Heart left ventricle (tissue), 16 donors: ENCODE measurements at regions not wholly inside any gene's neighbourhood (a gene's known extent, or its start where the extent isn't known, plus 50 kb on each side); places are given as distances from the start of the nearest gene placed in this dataset.

ENCODE experiments used
- ATAC-seq, 4 donors: fragments of 200-7000 bp; cut with Tn5 transposase; one replicate each; pipeline ENCODE4 v1.9.1; 2020 to 2022; ENCODE audit warnings: moderate library complexity in 4 of 4, mild to moderate bottlenecking in 3 of 4, moderate number of reproducible peaks in 1 of 4
- DNase-seq, 5 donors: peaks; one replicate each; pipeline ENCODE4 v3.0.0-alpha.2; 2020
- H3K27ac ChIP-seq, 12 donors: fragments of 200-600 bp; sonication (generic) in 4 of 12; one replicate each; pipeline versions ENCODE4 v1.5.0 to v1.8.0; 2016 to 2022; ENCODE audit warnings: mild to moderate bottlenecking in 2 of 12
- H3K27me3 ChIP-seq, 9 donors: fragments of 200-600 bp; sonication (generic) in 2 of 9; one replicate each; pipeline versions ENCODE4 v1.5.1 to v1.8.0; 2016 to 2022; ENCODE audit warnings: mild to moderate bottlenecking in 3 of 9
- H3K36me3 ChIP-seq, 9 donors: fragments of 200-600 bp; sonication (generic) in 2 of 9; one replicate each; pipeline versions ENCODE4 v1.5.0 to v1.8.0; 2018 to 2022; ENCODE audit warnings: mild to moderate bottlenecking in 2 of 9
- H3K4me1 ChIP-seq, 12 donors: fragments of 200-600 bp; sonication (generic) in 4 of 12; one replicate each; pipeline versions ENCODE4 v1.5.0 to v1.8.0; 2016 to 2022; ENCODE audit warnings: mild to moderate bottlenecking in 3 of 12
- H3K4me3 ChIP-seq, 12 donors: fragments of 200-600 bp; sonication (generic) in 4 of 12; one replicate each; pipeline versions ENCODE4 v1.5.0 to v1.8.0; 2017 to 2022; ENCODE audit warnings: mild to moderate bottlenecking in 9 of 12, moderate library complexity in 4 of 12
- H3K9me3 ChIP-seq, 12 donors: fragments of 200-600 bp; sonication (generic) in 4 of 12; one replicate each; pipeline versions ENCODE4 v1.5.0 to v1.8.0; 2016 to 2022; ENCODE audit warnings: mild to moderate bottlenecking in 1 of 12
- CTCF ChIP-seq, 12 donors: fragments of 200-600 bp; sonication (generic) in 4 of 12; IDR thresholded peaks; one replicate each; pipeline versions ENCODE4 v1.5.0 to v1.8.0; 2018 to 2022; ENCODE audit warnings: antibody characterized with exemption in 12 of 12, mild to moderate bottlenecking in 5 of 12
- POLR2A ChIP-seq, 2 donors: fragments of 450-650 bp; IDR thresholded peaks; one replicate each; pipeline ENCODE4 v1.6.1; 2017; ENCODE audit warnings: antibody characterized with exemption in 2 of 2, mild to moderate bottlenecking in 2 of 2, moderate library complexity in 2 of 2
- WGBS, 4 donors: extraction: QIAGEN DNeasy Blood & Tissue Kit in 2 of 4; methylation state at CpG; one replicate each; pipeline versions ENCODE4 v1.1.5 to v1.1.7; 2013 to 2018; 5-methylcytosine and 5-hydroxymethylcytosine counted together
- intact Hi-C, 10 donors: fragments of 100-400 bp; cut with DNase I; formaldehyde crosslinking; loops; one replicate each; pipeline versions ENCODE4 v1.11.1 to v1.14.2; 2022
- donor health status: ischemic (EF 13 %, LVEDD 7.1; RV severe dilation, severe dysfunction).
- donor health status: healthy with polysubstance abuse.
- donor health status: DM: no; HTN: yes; CAD: no.
- donor health status: DM: no; HTN: no; CAD: no.
- donor health status: ischemic (EF 25% LVEDD 6.9; RV normal size, moderate dysfunction).
- donor health status: ischemic (EF 25% LVEDD 5.7; RV mildly dilated, moderate dysfunction).
- donor health status: healthy.
- donor health status: DM: yes; HTN: yes; CAD: no.
- donor health status: ischemic (EF 35%, LVEDD 5.7; RV mildly dilated, moderate dysfunction).
- donor health status: nonischemic (EF 11% LVEDD 7.7; RV severe dilation, severe dysfunction).
- donor health status: DM: yes; HTN: yes; CAD: no.
- donor health status: PGD.
- donor health status: ischemic (EF 29% LVEDD 5.4; RV normal size, mild dysfunction).
- donor health status: nonischemic (EF 23%, LVEDD 6.1; RV moderate dilation, normal function).

GRCh38 chr21:28794371-28794851, 198.3 kb downstream of the LTN1 start:
- peaks cover 0 to 11% (median 4%) of the 10 kb centered on the region in 12 donors for H3K4me1 ChIP-seq
- ATAC-seq, result no peak
- peak overlapping the region in 1 of 12 donors; percentile 33 for H3K27ac ChIP-seq
- TF ChIP-seq CTCF (IDR thresholded peaks at IDR 0.05) (no peak), POLR2A (IDR thresholded peaks at IDR 0.05) (no peak)
- intact Hi-C loops, result loop anchor here in 4 of 10 donors (5.0 to 10.0 kb wide), 5 partner anchors 47 to 1947 kb away; partner anchors contain the start of gene ADAMTS1 (in 1 of the 4)
- 25 to 43% (median 33%) methylated on average over 2 of the region's 2 CpGs for WGBS, 4 donors
- no peaks in the 10 kb centered on the region for H3K27me3 ChIP-seq
- no peak overlapping the region for H3K4me3 ChIP-seq
- no peak for DNase-seq
- H3K9me3 ChIP-seq, result no peaks in the 10 kb centered on the region
- H3K36me3 ChIP-seq, result no peaks in the 10 kb centered on the region

- intact Hi-C loops, result loop anchor here in 4 of 10 donors (1.0 to 10.0 kb wide), 7 partner anchors 46 to 1946 kb away; partner anchors contain the start of gene ADAMTS1 (in 1 of the 4)
- Histone ChIP-seq H3K4me3 (no peak overlapping the region), H3K9me3 (no peaks in the 10 kb centered on the region), H3K27me3 (no peaks in the 10 kb centered on the region), H3K4me1 (peaks cover 0 to 12% (median 5%) of the 10 kb centered on the region in 12 donors), H3K27ac (no peak overlapping the region), H3K36me3 (no peaks in the 10 kb centered on the region)
- no peak for DNase-seq
- 21 to 68% (median 23%) methylated on average over 2 of the region's 2 CpGs for WGBS, 4 donors
- ATAC-seq, result peak in 2 of 4 donors; percentile 59 to 72
- TF ChIP-seq POLR2A (IDR thresholded peaks at IDR 0.05), result no peak
- peak in 10 of 12 donors; percentile 38 to 65 (median 54) for TF ChIP-seq CTCF (IDR thresholded peaks at IDR 0.05)
These were observed 199.6 kb downstream of the LTN1 start for GRCh38 chr21:28793043-28793442.

GRCh38 chr21:28791595-28792282, 200.9 kb downstream of the LTN1 start:
- H3K9me3 ChIP-seq, result no peaks in the 10 kb centered on the region

More at GRCh38 chr21:28791595-28792282, 200.9 kb downstream of the LTN1 start:
- Histone ChIP-seq H3K27ac (no peak overlapping the region), H3K36me3 (no peaks in the 10 kb centered on the region), H3K4me3 (no peak overlapping the region), H3K4me1 (peaks cover 0 to 12% (median 5%) of the 10 kb centered on the region in 12 donors), H3K27me3 (no peaks in the 10 kb centered on the region)
- intact Hi-C loops, result loop anchor here in 4 of 10 donors (2.0 to 10.0 kb wide), 6 partner anchors 44 to 1944 kb away; partner anchors contain the start of gene ADAMTS1 (in 1 of the 4)
- TF ChIP-seq CTCF (IDR thresholded peaks at IDR 0.05), result no peak
- TF ChIP-seq POLR2A (IDR thresholded peaks at IDR 0.05), result no peak
- DNase-seq (no peak), ATAC-seq (no peak)
- WGBS, 4 donors, result 66 to 88% (median 77%) methylated on average over 4 of the region's 4 CpGs
